Chondrocyte (in vitro differentiated cells): ENCODE measurements at regions not wholly inside any gene's neighbourhood (a gene's known extent, or its start where the extent isn't known, plus 50 kb on each side); places are given as distances from the start of the nearest gene placed in this dataset.
A peak's percentile ranks its signal among the peaks of the same experiment; 100 is the strongest.

Experiments used
- DNase-seq: peaks from one replicate; pipeline ENCODE4 v3.0.0; 2021; ENCODE audit warnings: mixed read lengths, low spot score
- H3K27ac Mint-ChIP-seq: one replicate; pipeline ENCODE4 v1.8.0; 2021; ENCODE audit warnings: mild to moderate bottlenecking, moderate library complexity, mixed read lengths; ENCODE audit not compliant: unreplicated experiment
- H3K27me3 Mint-ChIP-seq: 2 replicates; pipeline ENCODE4 v1.8.0; 2021; ENCODE audit warnings: low read depth, mixed read lengths
- H3K36me3 Mint-ChIP-seq: 2 replicates; pipeline ENCODE4 v1.8.0; 2021; ENCODE audit warnings: low read depth, mixed read lengths
- H3K4me1 Mint-ChIP-seq: 2 replicates; pipeline ENCODE4 v1.8.0; 2021; ENCODE audit warnings: low read depth, mild to moderate bottlenecking, mixed read lengths
- H3K4me3 Mint-ChIP-seq: one replicate; pipeline ENCODE4 v1.8.0; 2021; ENCODE audit warnings: mild to moderate bottlenecking, moderate library complexity, mixed read lengths; ENCODE audit not compliant: unreplicated experiment
- H3K9me3 Mint-ChIP-seq: 2 replicates; pipeline ENCODE4 v1.8.0; 2021; ENCODE audit warnings: low read depth, mixed read lengths
- TF ChIP-seq, protein P1 (sequence below): fragments of 200-600 bp; sonication (generic); IDR thresholded peaks from 2 replicates; pipeline ENCODE4 v1.5.0; 2021; ENCODE audit warnings: antibody characterized with exemption, mild to moderate bottlenecking, moderate library complexity

DNA sequence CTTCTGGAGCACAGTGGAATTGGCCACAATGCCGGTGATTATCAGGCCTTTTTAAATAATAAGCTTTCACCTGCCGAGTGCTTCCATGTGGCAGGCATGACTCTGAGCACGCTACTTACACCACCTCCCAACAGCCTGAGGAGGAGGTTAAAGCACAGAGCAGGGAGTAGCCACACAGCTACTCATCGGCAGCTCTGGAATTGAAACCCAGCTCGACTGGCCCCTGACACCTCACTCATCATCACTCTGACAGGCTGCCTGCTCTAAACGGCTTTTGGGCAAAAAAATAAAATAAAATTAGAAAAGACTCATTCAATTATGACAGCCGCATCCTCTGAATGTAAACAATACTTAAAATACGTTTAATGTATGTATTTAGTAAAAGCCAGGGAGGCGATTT is 326.4 kb upstream of the NOCT start:
- H3K4me1 Mint-ChIP-seq: peaks cover 21% of the 10 kb centered on the region
- no peaks in the 10 kb centered on the region for H3K27me3 Mint-ChIP-seq
- no peak overlapping the region for H3K27ac Mint-ChIP-seq
- H3K9me3 Mint-ChIP-seq: peaks cover under 1% of the 10 kb centered on the region
- no peaks in the 10 kb centered on the region for H3K36me3 Mint-ChIP-seq
- no peak for DNase-seq
- TF ChIP-seq, protein P1, sequence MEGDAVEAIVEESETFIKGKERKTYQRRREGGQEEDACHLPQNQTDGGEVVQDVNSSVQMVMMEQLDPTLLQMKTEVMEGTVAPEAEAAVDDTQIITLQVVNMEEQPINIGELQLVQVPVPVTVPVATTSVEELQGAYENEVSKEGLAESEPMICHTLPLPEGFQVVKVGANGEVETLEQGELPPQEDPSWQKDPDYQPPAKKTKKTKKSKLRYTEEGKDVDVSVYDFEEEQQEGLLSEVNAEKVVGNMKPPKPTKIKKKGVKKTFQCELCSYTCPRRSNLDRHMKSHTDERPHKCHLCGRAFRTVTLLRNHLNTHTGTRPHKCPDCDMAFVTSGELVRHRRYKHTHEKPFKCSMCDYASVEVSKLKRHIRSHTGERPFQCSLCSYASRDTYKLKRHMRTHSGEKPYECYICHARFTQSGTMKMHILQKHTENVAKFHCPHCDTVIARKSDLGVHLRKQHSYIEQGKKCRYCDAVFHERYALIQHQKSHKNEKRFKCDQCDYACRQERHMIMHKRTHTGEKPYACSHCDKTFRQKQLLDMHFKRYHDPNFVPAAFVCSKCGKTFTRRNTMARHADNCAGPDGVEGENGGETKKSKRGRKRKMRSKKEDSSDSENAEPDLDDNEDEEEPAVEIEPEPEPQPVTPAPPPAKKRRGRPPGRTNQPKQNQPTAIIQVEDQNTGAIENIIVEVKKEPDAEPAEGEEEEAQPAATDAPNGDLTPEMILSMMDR: no peak
- H3K4me3 Mint-ChIP-seq: no peak overlapping the region

DNA sequence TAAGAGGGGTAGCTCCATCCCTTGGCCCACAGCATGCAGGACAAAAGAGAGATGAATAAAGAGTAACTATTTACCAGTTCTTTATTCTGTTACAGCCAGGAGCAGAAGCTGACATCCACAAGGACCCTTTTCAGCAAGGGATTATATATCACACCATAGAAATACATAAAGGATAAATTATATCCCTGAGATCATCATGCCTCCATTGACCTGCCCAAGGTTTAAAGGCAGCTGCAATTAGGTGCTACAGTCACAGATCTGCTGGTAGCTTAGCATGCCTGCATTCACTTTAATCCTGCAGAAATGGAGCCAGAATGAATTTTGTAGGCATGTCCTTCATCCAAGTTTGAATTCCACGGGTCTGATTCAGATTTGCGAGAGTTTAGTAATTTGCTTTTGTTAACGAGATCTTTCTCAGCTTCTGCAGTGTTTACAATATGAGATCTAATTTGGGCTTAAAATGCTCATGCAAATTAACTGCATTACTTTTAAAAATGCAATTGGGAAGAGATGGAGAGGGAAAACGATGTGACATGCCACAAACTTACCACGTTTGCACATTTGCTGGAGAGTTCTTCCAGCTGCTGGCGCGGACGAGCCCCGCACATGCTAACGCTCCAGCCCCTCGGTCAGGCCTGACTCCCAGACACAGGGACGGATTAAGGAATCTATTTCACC is 327.0 kb upstream of the NOCT start:
- no peak overlapping the region for H3K27ac Mint-ChIP-seq
- TF ChIP-seq, protein P1: no peak
- no peaks in the 10 kb centered on the region for H3K27me3 Mint-ChIP-seq
- no peaks in the 10 kb centered on the region for H3K36me3 Mint-ChIP-seq
- no peak overlapping the region for H3K4me3 Mint-ChIP-seq
- DNase-seq: no peak
- peaks cover 6% of the 10 kb centered on the region for H3K9me3 Mint-ChIP-seq
- H3K4me1 Mint-ChIP-seq: peaks cover 14% of the 10 kb centered on the region

DNA sequence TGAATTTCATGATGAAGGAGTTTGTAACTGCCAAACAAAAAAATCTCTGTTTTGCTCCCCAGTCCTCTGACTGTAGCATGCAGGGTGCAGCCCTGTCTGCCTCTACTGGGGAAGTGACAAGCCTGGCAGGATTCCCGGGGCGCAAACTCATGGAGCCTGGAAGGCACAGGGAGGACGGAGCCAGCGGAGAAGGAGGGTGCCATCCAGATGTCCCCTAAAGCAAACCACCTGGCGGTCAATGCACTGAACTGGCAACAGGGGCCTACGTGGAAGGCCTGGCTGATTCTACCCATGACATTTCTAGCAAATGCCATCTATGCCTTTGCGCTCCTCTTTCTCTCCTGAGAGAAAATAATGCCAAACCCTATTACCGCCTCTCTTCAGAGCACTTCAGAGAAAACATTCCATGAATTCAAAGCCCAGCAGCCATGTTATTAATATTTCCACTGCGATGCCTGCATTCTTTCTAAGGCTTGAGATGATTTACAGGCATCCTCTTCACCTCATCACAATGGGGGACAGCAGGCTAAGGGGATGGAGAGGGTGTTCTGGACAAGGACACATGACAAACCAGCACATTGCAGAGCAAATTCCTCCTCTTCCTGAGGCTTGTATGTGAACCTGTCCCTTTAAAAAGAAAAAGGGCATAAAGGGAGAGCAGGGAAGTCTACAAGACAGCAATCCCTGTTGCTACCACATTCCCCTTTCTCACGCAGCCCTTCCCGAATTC is 329.3 kb upstream of the NOCT start:
- Mint-ChIP-seq H3K9me3 (peaks cover 6% of the 10 kb centered on the region), H3K36me3 (no peaks in the 10 kb centered on the region), H3K4me3 (no peak overlapping the region), H3K4me1 (peaks cover 14% of the 10 kb centered on the region), H3K27ac (peak overlapping the region; percentile 70), H3K27me3 (no peaks in the 10 kb centered on the region)
- TF ChIP-seq, protein P1: no peak
- no peak for DNase-seq

DNA sequence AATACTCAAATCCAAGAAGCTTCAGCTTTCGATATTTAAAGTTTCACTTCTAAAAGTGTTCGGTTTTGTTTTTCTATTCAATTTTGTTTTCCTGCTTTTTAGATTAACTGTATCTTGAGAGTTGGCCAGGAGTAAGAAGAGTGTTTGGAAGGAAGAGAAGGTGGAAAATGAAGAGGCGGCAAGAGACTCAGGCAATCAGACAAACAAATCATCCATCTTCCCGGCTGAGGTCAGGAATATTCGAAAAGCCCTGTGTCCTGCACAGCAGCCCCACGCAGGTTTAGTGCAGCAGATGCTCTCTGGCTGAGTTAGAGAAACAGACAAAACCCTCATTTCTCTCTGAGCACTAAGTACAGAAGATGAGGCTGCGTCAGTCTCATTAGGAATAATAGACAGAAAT is 330.3 kb upstream of the NOCT start:
- Mint-ChIP-seq H3K4me1 (peaks cover 23% of the 10 kb centered on the region), H3K27ac (no peak overlapping the region), H3K4me3 (no peak overlapping the region), H3K9me3 (peaks cover 6% of the 10 kb centered on the region), H3K36me3 (no peaks in the 10 kb centered on the region), H3K27me3 (no peaks in the 10 kb centered on the region)
- DNase-seq: no peak
- TF ChIP-seq, protein P1: no peak

DNA sequence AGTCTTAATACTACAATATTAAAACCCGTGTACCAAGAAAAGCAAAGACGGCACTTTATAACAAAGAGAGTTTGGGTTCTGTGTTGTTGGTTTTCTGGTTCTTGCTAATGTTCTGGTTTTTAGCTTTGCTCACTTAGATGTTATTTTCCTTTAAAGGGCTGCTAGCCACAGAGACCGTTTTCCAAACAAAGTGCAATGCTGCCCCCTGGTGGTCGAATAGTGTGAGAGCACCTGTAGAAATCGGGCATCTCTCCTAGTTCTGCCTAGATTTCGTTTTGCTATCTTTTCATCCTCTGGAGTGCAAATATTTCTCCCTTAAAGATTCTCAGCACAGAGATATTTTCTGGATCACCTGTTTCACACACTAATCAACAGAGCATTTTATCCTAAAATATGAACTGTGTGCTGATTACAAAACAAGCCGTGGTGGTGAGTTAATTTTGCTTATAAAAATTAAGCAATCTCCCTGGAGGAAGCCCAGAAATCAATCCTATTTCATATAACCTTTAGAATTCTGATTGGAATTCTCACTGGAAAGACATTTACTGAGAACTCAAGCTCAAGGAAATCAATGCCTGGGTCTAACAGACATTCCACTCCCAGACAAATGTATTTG is 334.5 kb upstream of the NOCT start:
- Mint-ChIP-seq H3K4me3 (no peak overlapping the region), H3K27me3 (no peaks in the 10 kb centered on the region), H3K27ac (peak overlapping the region; percentile 25), H3K9me3 (peaks cover 6% of the 10 kb centered on the region), H3K36me3 (no peaks in the 10 kb centered on the region), H3K4me1 (peaks cover 27% of the 10 kb centered on the region)
- TF ChIP-seq, protein P1: peak; percentile 98
- DNase-seq: no peak
